GM12878 (cell line): ENCODE measurements at regions not wholly inside any gene's neighbourhood (a gene's known extent, or its start where the extent isn't known, plus 50 kb on each side); places are given as distances from the start of the nearest gene placed in this dataset.
"Not testable (repeated sequence)": the region's sequence is repeated elsewhere in the genome, so short reads cannot be mapped to it uniquely, and the experiment has no call there.

ENCODE experiments used
- ATAC-seq: fragments of 200-7000 bp; cut with Tn5 transposase; 3 replicates; pipeline ENCODE4 v1.9.1; 2020; ENCODE audit warnings: mild to moderate bottlenecking, moderate library complexity
- BruUV-seq: library from RNA; stranded (reverse); fragments of 400-500 nt; replicated peaks from 2 replicates; lab custom pipeline; 2021; lab: Mats Ljungman, UMichigan
- CTCF ChIA-PET: fragments of 300-600 bp; sonication (Branson Sonifier 250); formaldehyde crosslinking; extraction: SDS; loops from one replicate; lab custom pipeline; 2021; ENCODE audit warnings: inconsistent platforms; lab: Yijun Ruan, JAX
- POLR2A ChIA-PET: fragments of 350-600 bp; formaldehyde crosslinking; extraction: SDS; loops from one replicate; lab custom pipeline; 2021; ENCODE audit warnings: inconsistent platforms; lab: Charles Lee
- RAD21 ChIA-PET: fragments of 300-600 bp; sonication (Branson Sonifier 250); formaldehyde crosslinking; loops from one replicate; lab custom pipeline; 2023; ENCODE audit warnings: antibody characterized with exemption; ENCODE audit not compliant: unreplicated experiment; lab: Charles Lee
- SMC1A ChIA-PET: fragments of 300-600 bp; sonication (Branson Sonifier 250); formaldehyde crosslinking; loops from one replicate; lab custom pipeline; 2023; ENCODE audit not compliant: unreplicated experiment, uncharacterized antibody; lab: Charles Lee
- DNase-seq: peaks from one replicate; pipeline ENCODE4 v3.0.0-alpha.2; 2011; ENCODE audit warnings: low read depth, low spot score
- FAIRE-seq: peaks from 3 replicates; lab custom pipeline; 2011; peaks lifted over from hg19 to GRCh38; lab: Jason Lieb, UNC
- H2AFZ ChIP-seq: 2 replicates; pipeline ENCODE4 v1.6.0; 2011; ENCODE audit warnings: low read depth, low read length, control low read depth; ENCODE audit not compliant: control insufficient read depth
- H3K27ac ChIP-seq: 2 replicates; pipeline ENCODE4 v1.5.1; 2011; ENCODE audit warnings: control low read depth; ENCODE audit not compliant: control insufficient read depth, insufficient read depth
- H3K27me3 ChIP-seq, 2 experiments: replicated peaks in 1 of 2; 2 replicates each; pipeline versions ENCODE4 v1.6.0 to v1.6.1; 2011; ENCODE audit warnings: low read length in 1 of 2; ENCODE audit not compliant: control insufficient read depth in 2 of 2, insufficient read depth in 2 of 2
- H3K36me3 ChIP-seq, 2 experiments: 2 replicates each; pipeline ENCODE4 v1.5.1; 2011; ENCODE audit warnings: low read length in 1 of 2; ENCODE audit not compliant: control insufficient read depth in 2 of 2, insufficient read depth in 2 of 2
- H3K4me1 ChIP-seq: 2 replicates; pipeline ENCODE4 v1.6.1; 2011; ENCODE audit warnings: mild to moderate bottlenecking, low read length, moderate library complexity, mixed read lengths; ENCODE audit not compliant: control insufficient read depth, insufficient read depth
- H3K4me2 ChIP-seq: 2 replicates; pipeline ENCODE4 v1.6.0; 2011; ENCODE audit warnings: control low read depth; ENCODE audit not compliant: control insufficient read depth, insufficient read depth
- H3K4me3 ChIP-seq: fragments of 200-600 bp; sonication (generic); 2 replicates; pipeline ENCODE4 v1.5.1; 2016
- H3K79me2 ChIP-seq: 2 replicates; pipeline ENCODE4 v1.6.0; 2011; ENCODE audit warnings: low read length; ENCODE audit not compliant: control insufficient read depth, insufficient read depth
- H3K9ac ChIP-seq: 2 replicates; pipeline ENCODE4 v1.8.0; 2011; ENCODE audit warnings: low read length, control low read depth, mixed read lengths; ENCODE audit not compliant: control insufficient read depth, insufficient read depth
- H3K9me3 ChIP-seq: replicated peaks from 3 replicates; pipeline ENCODE4 v1.5.1; 2011; ENCODE audit warnings: mild to moderate bottlenecking, low read length; ENCODE audit not compliant: control insufficient read depth, insufficient read depth
- H4K20me1 ChIP-seq: 2 replicates; pipeline ENCODE4 v1.6.0; 2011; ENCODE audit not compliant: control insufficient read depth, insufficient read depth
- WGBS: methylation state at CpG from one replicate; pipeline ENCODE4 v1.1.6; 2016; ENCODE audit warnings: low lambda C conversion rate; ENCODE audit not compliant: insufficient replicate concordance, insufficient coverage; ENCODE audit errors: missing lambda C conversion rate; 5-methylcytosine and 5-hydroxymethylcytosine counted together
- in situ Hi-C: fragments of 300-500 bp; cut with MboI; formaldehyde crosslinking; loops from 9 replicates; pipeline ENCODE4 v1.14.3; 2018; ENCODE audit warnings: mixed read lengths
- intact Hi-C: fragments of 100-400 bp; cut with micrococcal nuclease; formaldehyde crosslinking; loops from one replicate; pipeline ENCODE4 v1.14.2; 2022; ENCODE audit not compliant: unreplicated experiment

GRCh38 chr1:166657228-166657627, 182.0 kb upstream of the POGK start:
- 21% methylated on average over 2 of the region's 2 CpGs for WGBS
- in situ Hi-C loops, result not testable (repeated sequence)

GRCh38 chr1:166666790-166667189, 172.5 kb upstream of the POGK start:
- H3K36me3 ChIP-seq, H3K4me1 ChIP-seq, ATAC-seq, RAD21 ChIA-PET, H4K20me1 ChIP-seq, SMC1A ChIA-PET, BruUV-seq, H3K9me3 ChIP-seq, in situ Hi-C loops, H3K4me2 ChIP-seq, H3K79me2 ChIP-seq, intact Hi-C loops, FAIRE-seq, H3K9ac ChIP-seq, CTCF ChIA-PET, H3K27ac ChIP-seq, DNase-seq, POLR2A ChIA-PET, H3K4me3 ChIP-seq, H2AFZ ChIP-seq, H3K27me3 ChIP-seq: not testable (repeated sequence)
- WGBS, result 7% methylated on average over 2 of the region's 3 CpGs

More at GRCh38 chr1:166657228-166657627, 182.0 kb upstream of the POGK start:
- CTCF ChIA-PET, H3K27me3 ChIP-seq, SMC1A ChIA-PET, H2AFZ ChIP-seq, H4K20me1 ChIP-seq, intact Hi-C loops, H3K36me3 ChIP-seq, H3K4me1 ChIP-seq, H3K4me2 ChIP-seq, DNase-seq, H3K9me3 ChIP-seq, H3K79me2 ChIP-seq, H3K9ac ChIP-seq, POLR2A ChIA-PET, H3K27ac ChIP-seq, H3K4me3 ChIP-seq, BruUV-seq, RAD21 ChIA-PET, ATAC-seq, FAIRE-seq: not testable (repeated sequence)

DNA sequence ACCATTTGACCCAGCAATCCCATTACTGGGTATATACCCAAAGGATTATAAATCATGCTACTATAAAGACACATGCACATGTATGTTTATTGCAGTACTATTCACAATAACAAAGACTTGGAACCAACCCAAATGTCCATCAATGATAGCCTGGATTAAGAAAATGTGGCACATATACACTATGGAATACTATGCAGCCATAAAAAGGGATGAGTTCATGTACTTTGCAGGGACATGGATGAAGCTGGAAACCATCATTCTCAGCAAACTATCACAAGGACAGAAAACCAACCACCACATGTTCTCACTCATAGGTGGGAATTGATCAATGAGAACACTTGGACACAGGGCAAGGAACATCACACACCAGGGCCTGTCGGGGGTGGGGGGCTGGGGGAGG, 171.7 kb upstream of the POGK start:
- BruUV-seq, ATAC-seq, H2AFZ ChIP-seq, RAD21 ChIA-PET, H3K4me1 ChIP-seq, H3K36me3 ChIP-seq, H3K79me2 ChIP-seq, H3K4me3 ChIP-seq, H3K9ac ChIP-seq, POLR2A ChIA-PET, H3K4me2 ChIP-seq, DNase-seq, H3K9me3 ChIP-seq, H3K27me3 ChIP-seq, CTCF ChIA-PET, FAIRE-seq, SMC1A ChIA-PET, in situ Hi-C loops, H4K20me1 ChIP-seq, H3K27ac ChIP-seq, intact Hi-C loops: not testable (repeated sequence)
- WGBS, result 0% methylated on average over 1 of the region's 1 CpG
